Activated CD4-positive, alpha-beta T cell treated with anti-CD3 and anti-CD28 coated beads, Interleukin-2, Interleukin-4, amounts not matched to agents 100 ng/mL and 50 ng/mL, durations not matched to agents 16 hours and 8 hours (primary cell): ENCODE measurements at regions not wholly inside any gene's neighbourhood (a gene's known extent, or its start where the extent isn't known, plus 50 kb on each side); places are given as distances from the start of the nearest gene placed in this dataset.
"Not testable (repeated sequence)": the region's sequence is repeated elsewhere in the genome, so short reads cannot be mapped to it uniquely, and the experiment has no call there.

Source experiments
- DNase-seq: peaks from one replicate; pipeline ENCODE4 v3.0.0-alpha.2; 2020; ENCODE audit warnings: low spot score

- DNase-seq: no peak
Measured at GRCh38 chr13:58191754-58192153, 560.2 kb downstream of the PCDH17 start.

- no peak for DNase-seq
Measured at GRCh38 chr13:58202099-58202498, 570.6 kb downstream of the PCDH17 start.

GRCh38 chr13:58207501-58207900, 576.0 kb downstream of the PCDH17 start:
- no peak for DNase-seq

GRCh38 chr13:58235454-58235853, 603.9 kb downstream of the PCDH17 start:
- DNase-seq: no peak

- no peak for DNase-seq
Measured at GRCh38 chr13:58238972-58239773, 607.6 kb downstream of the PCDH17 start.

- DNase-seq: no peak
Measured at GRCh38 chr13:58239774-58240268, 608.3 kb downstream of the PCDH17 start.

- no peak for DNase-seq
Measured at GRCh38 chr13:58247080-58247479, 615.5 kb downstream of the PCDH17 start.

GRCh38 chr13:58254943-58255342, 623.4 kb downstream of the PCDH17 start:
- no peak for DNase-seq

- DNase-seq: no peak
Measured at GRCh38 chr13:58266271-58266670, 634.7 kb downstream of the PCDH17 start.

- DNase-seq: no peak
Measured at GRCh38 chr13:58298556-58299135, 667.1 kb downstream of the PCDH17 start.

GRCh38 chr13:58300224-58300623, 668.7 kb downstream of the PCDH17 start:
- DNase-seq: no peak

GRCh38 chr13:58300974-58301681, 669.6 kb downstream of the PCDH17 start:
- DNase-seq: no peak

- no peak for DNase-seq
Measured at GRCh38 chr13:58302349-58302748, 670.8 kb downstream of the PCDH17 start.

GRCh38 chr13:58306062-58306461, 674.5 kb downstream of the PCDH17 start:
- DNase-seq: no peak

- no peak for DNase-seq
Measured at GRCh38 chr13:58313219-58313618, 681.7 kb downstream of the PCDH17 start.

GRCh38 chr13:58318495-58319167, 687.1 kb downstream of the PCDH17 start:
- DNase-seq: no peak

GRCh38 chr13:58324161-58324560, 692.6 kb downstream of the PCDH17 start:
- no peak for DNase-seq

- DNase-seq: no peak
Measured at GRCh38 chr13:58329746-58330145, 698.2 kb downstream of the PCDH17 start.

GRCh38 chr13:58340895-58341294, 709.4 kb downstream of the PCDH17 start:
- DNase-seq: no peak

- DNase-seq: no peak
Measured at GRCh38 chr13:58341318-58341717, 709.8 kb downstream of the PCDH17 start.

GRCh38 chr13:58343076-58343475, 711.5 kb downstream of the PCDH17 start:
- DNase-seq: no peak

GRCh38 chr13:58352100-58352499, 720.6 kb downstream of the PCDH17 start:
- DNase-seq: not testable (repeated sequence)
